Parathyroid adenoma (tissue), 2 donors: ENCODE measurements at regions not wholly inside any gene's neighbourhood (a gene's known extent, or its start where the extent isn't known, plus 50 kb on each side); places are given as distances from the start of the nearest gene placed in this dataset.

Experiments
- H2AFZ ChIP-seq: fragments of 300-600 bp; sonication (generic); one replicate; pipeline ENCODE4 v1.7.0; 2017; ENCODE audit warnings: antibody characterized with exemption, mild to moderate bottlenecking
- H3K27ac ChIP-seq: fragments of 300-600 bp; sonication (generic); one replicate; pipeline ENCODE4 v1.7.0; 2017
- H3K27me3 ChIP-seq: fragments of 300-600 bp; sonication (generic); one replicate; pipeline ENCODE4 v1.7.0; 2017; ENCODE audit warnings: low read length; ENCODE audit not compliant: control insufficient read depth, insufficient read depth
- H3K36me3 ChIP-seq: fragments of 300-600 bp; sonication (generic); one replicate; pipeline ENCODE4 v1.7.0; 2017; ENCODE audit warnings: low read length; ENCODE audit not compliant: control insufficient read depth, insufficient read depth
- H3K4me1 ChIP-seq: fragments of 300-600 bp; sonication (generic); one replicate; pipeline ENCODE4 v1.7.0; 2017; ENCODE audit warnings: control low read depth
- H3K4me2 ChIP-seq: fragments of 300-600 bp; sonication (generic); one replicate; pipeline ENCODE4 v1.7.0; 2017; ENCODE audit warnings: low read length
- H3K4me3 ChIP-seq: fragments of 300-600 bp; sonication (generic); one replicate; pipeline ENCODE4 v1.7.0; 2017; ENCODE audit warnings: low read depth, low read length
- H3K79me2 ChIP-seq: fragments of 300-600 bp; sonication (generic); one replicate; pipeline ENCODE4 v1.7.0; 2017; ENCODE audit warnings: control low read depth
- H3K9ac ChIP-seq: fragments of 300-600 bp; sonication (generic); one replicate; pipeline ENCODE4 v1.7.0; 2017; ENCODE audit warnings: mild to moderate bottlenecking
- H3K9me3 ChIP-seq: fragments of 300-600 bp; sonication (generic); one replicate; pipeline ENCODE4 v1.7.0; 2017; ENCODE audit warnings: low read length; ENCODE audit not compliant: control insufficient read depth
- TF ChIP-seq, protein P1 (sequence below): fragments of 300-600 bp; sonication (generic); IDR thresholded peaks from one replicate; pipeline ENCODE4 v1.7.0; 2017; ENCODE audit warnings: antibody characterized with exemption, mild to moderate bottlenecking
- donor health status: primary hyperparathyroidism.

DNA sequence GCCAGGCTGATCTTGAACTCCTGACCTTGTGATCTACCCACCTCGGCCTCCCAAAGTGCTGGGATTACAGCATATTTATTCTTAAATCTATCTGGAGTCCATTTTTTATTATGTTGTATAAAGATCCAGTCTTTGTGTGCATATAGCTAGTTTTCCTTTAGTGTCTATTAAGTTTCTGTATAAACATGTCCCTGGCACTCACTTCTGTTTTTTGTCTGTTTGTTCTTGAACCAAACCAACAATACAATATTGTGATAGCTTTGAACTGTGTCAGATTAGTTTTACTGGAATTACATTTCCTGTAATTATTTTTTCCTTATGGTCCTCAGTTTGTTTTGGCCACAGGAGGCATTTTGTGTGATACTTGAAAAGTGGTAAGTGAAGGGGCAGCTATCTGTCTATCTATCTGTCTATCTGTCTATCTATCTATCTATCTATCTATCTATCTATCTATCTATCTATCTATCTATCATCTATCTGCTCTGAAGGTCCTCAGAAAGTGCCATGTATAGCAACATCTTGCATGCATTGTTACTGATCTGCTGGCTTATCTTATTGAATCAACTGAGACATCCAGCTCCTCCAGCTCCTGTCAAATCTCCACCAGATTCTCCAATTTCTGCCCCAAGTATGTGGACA lies 70.9 kb upstream of the ACVR1 start:
- Histone ChIP-seq H3K27ac (no peak overlapping the region), H3K9me3 (no peaks in the 10 kb centered on the region), H2AFZ (no peak overlapping the region), H3K79me2 (no peaks in the 10 kb centered on the region), H3K4me3 (no peak overlapping the region), H3K4me2 (no peak overlapping the region), H3K36me3 (no peaks in the 10 kb centered on the region), H3K9ac (no peak overlapping the region), H3K4me1 (no peaks in the 10 kb centered on the region), H3K27me3 (no peaks in the 10 kb centered on the region)
- TF ChIP-seq, protein P1, sequence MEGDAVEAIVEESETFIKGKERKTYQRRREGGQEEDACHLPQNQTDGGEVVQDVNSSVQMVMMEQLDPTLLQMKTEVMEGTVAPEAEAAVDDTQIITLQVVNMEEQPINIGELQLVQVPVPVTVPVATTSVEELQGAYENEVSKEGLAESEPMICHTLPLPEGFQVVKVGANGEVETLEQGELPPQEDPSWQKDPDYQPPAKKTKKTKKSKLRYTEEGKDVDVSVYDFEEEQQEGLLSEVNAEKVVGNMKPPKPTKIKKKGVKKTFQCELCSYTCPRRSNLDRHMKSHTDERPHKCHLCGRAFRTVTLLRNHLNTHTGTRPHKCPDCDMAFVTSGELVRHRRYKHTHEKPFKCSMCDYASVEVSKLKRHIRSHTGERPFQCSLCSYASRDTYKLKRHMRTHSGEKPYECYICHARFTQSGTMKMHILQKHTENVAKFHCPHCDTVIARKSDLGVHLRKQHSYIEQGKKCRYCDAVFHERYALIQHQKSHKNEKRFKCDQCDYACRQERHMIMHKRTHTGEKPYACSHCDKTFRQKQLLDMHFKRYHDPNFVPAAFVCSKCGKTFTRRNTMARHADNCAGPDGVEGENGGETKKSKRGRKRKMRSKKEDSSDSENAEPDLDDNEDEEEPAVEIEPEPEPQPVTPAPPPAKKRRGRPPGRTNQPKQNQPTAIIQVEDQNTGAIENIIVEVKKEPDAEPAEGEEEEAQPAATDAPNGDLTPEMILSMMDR = no peak

DNA sequence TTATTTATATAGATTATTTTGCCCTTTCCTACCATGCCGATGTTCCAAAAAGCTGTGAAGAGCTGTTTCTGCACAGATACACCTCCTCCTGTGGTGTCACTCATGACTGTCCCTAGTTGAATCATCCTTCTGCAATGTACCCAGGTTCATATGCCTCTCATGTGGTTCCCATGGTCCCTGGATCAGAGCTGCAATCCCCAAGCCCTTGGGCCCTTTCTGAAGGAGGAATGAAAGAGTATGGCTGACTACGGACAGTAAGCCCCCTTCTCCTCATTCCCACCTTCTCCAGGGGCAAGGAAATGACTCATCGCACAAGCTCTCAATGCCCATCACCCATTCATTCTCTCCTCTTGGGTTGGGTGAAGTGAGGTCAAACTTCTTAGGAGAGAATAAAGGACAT lies 63.9 kb upstream of the ACVR1 start:
- Histone ChIP-seq H3K4me1 (no peaks in the 10 kb centered on the region), H3K27me3 (no peaks in the 10 kb centered on the region), H3K79me2 (no peaks in the 10 kb centered on the region), H3K9me3 (no peaks in the 10 kb centered on the region), H3K9ac (no peak overlapping the region), H2AFZ (no peak overlapping the region), H3K27ac (no peak overlapping the region), H3K36me3 (no peaks in the 10 kb centered on the region), H3K4me2 (no peak overlapping the region), H3K4me3 (no peak overlapping the region)
- TF ChIP-seq, protein P1 = no peak

DNA sequence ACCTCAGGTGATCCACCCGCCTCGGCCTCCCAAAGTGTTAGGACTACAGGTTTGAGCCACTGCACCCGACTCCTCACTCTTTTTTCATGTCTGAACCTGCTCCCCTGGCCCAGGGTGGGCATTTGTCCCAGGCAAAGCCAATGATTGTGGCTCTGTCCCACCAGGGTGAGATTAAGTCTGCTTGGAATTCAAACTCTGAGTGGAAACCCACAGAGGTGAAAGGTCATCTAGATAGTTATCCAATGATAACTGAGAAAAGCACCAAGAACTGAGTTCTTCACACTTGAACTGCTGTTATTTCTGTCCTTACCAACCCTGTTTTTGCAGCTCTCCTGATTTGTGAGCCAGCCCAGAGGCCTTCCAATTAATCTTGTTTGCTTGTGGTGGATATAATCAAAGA lies 62.4 kb upstream of the ACVR1 start:
- H3K9ac ChIP-seq = no peak overlapping the region
- TF ChIP-seq, protein P1 = no peak
- no peaks in the 10 kb centered on the region for H3K36me3 ChIP-seq
- H3K4me3 ChIP-seq = no peak overlapping the region
- H3K4me2 ChIP-seq = no peak overlapping the region
- H3K9me3 ChIP-seq = no peaks in the 10 kb centered on the region
- H3K4me1 ChIP-seq = no peaks in the 10 kb centered on the region
- no peak overlapping the region for H2AFZ ChIP-seq
- no peaks in the 10 kb centered on the region for H3K79me2 ChIP-seq
- no peaks in the 10 kb centered on the region for H3K27me3 ChIP-seq
- H3K27ac ChIP-seq = no peak overlapping the region

DNA sequence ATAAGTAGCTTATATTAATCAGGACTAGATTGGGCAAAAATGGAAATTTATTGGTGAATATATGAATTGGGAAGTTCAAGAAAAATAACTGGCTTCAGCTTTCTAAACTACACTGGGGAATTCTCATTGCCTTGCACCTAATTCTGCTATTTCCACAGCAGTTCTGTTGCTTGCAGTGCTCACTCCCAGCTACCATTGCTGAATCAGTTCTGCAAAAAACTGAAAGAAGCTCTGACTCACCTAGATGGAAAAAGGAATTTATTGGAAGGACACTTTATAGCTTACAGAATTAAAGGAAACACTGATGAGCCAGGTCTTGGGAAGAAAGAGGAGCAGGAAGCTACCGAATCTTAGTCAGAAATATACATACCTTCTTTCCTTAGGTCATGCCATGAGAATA lies 60.3 kb upstream of the ACVR1 start:
- H3K9ac ChIP-seq = no peak overlapping the region
- H3K27me3 ChIP-seq = no peaks in the 10 kb centered on the region
- H2AFZ ChIP-seq = no peak overlapping the region
- no peak overlapping the region for H3K27ac ChIP-seq
- no peaks in the 10 kb centered on the region for H3K4me1 ChIP-seq
- no peaks in the 10 kb centered on the region for H3K9me3 ChIP-seq
- no peak overlapping the region for H3K4me3 ChIP-seq
- TF ChIP-seq, protein P1 = no peak
- H3K4me2 ChIP-seq = no peak overlapping the region
- H3K79me2 ChIP-seq = no peaks in the 10 kb centered on the region
- no peaks in the 10 kb centered on the region for H3K36me3 ChIP-seq

DNA sequence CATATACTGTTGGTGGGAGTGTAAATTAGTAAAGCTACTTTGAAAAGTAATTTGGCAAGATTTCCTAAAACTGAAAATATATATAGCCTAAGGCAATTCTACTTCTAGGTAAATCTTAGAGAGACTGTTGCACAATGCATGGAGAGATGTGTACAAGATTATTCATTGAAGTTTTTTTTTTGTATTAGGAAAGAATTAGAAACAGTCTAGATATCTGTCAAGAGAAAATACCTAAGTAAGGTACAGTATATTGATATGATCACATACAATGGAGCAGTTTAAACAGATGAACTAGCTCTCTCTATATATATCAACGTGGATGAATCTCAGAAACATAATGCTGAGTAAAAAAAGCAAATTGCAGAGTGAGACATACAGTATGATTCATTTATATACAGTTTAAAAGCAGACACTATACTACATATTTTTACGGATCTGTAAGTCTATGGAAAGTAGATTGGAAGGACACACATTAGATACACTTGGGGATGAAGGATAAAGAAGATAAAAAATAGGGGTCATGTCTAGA lies 59.3 kb upstream of the ACVR1 start:
- H3K9me3 ChIP-seq = no peaks in the 10 kb centered on the region
- no peak overlapping the region for H3K4me2 ChIP-seq
- H3K9ac ChIP-seq = no peak overlapping the region
- no peak overlapping the region for H2AFZ ChIP-seq
- no peaks in the 10 kb centered on the region for H3K36me3 ChIP-seq
- no peak overlapping the region for H3K27ac ChIP-seq
- TF ChIP-seq, protein P1 = no peak
- no peaks in the 10 kb centered on the region for H3K27me3 ChIP-seq
- no peaks in the 10 kb centered on the region for H3K79me2 ChIP-seq
- H3K4me3 ChIP-seq = no peak overlapping the region
- no peaks in the 10 kb centered on the region for H3K4me1 ChIP-seq
